ENCODE measurements at regions not wholly inside any gene's neighbourhood (a gene's known extent, or its start where the extent isn't known, plus 50 kb on each side); places are given as distances from the start of the nearest gene placed in this dataset.
"Not testable (repeated sequence)": the region's sequence is repeated elsewhere in the genome, so short reads cannot be mapped to it uniquely, and the experiment has no call there.

DNA sequence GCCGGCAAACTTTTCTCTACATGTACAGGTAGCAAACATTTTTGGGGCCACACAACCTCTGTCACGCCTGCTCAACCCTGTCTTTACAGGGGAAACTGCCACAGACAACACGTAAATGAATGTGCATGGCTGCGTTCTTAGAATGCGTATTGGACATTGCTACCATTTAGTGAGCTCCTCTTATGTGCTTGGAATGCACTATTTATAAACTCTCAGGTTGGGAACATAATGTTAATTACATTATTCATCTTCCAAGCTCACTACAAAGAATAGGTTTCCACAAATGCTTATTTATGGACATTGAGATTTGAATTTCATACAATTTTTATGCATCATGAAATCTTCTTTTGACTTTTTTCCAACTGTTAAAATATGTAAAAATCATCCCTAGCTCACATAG, 92.0 kb upstream of the RPS6KA2 start:
- DNase-seq: no peak

DNA sequence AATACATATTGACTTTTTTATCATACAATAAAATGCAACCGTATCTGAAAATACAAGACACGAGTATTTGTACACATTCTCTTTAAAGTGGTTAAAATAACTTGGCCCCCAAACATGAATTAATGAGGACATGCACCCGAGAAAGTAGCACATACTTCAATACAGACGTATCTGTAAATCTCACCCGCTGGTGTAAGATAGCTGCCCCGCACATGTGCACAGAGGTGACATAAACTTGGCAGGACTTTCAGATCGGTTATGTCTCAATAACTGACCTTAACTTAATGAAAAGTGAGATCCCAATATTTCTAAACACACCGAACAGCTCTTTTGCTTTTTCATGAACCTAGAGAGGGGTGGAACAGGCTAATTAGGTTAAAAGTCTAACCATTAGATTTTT, 91.5 kb upstream of the RPS6KA2 start:
- DNase-seq: no peak

- DNase-seq: no peak
Observed at GRCh38 chr6:166716910-166717617, 90.0 kb upstream of the RPS6KA2 start.

DNA sequence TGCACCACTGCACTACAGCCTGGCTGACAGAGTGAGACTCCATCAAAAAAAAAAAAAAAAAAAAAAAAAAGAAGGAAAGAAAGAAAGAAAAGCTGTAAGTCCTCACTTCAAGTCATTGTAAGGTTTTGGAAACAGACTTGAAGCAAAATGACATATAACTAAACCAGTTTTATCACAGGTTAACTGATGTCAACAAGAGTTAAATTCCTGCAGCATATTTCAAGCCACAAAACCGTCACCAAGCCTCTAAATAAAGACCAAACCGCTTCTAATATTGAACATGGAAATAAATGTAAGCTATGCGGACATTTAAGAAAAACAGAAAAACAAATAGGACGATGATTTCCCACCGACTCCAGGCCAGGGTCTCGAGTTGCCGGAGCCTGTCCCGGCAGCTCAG, 88.9 kb upstream of the RPS6KA2 start:
- no peak for DNase-seq

DNA sequence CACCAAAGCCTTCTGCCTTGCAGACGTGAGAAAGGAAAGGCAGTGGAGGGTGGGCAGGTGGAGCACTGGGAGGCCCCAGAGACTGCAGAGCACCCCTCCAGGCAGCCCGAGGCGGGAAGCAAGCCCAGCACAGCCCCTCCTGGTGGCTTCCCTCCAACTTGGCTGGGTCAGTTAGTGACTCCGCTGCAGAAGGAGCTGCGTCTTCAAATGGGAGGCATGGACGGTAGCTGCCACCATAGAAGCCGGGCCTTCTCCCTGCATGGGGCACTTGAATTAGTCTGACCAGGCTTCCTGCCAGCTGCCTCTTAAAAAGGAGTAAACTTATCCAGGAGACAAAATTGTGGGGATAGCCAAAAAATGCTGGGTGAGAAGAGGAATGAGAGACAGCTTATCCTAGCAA, 88.0 kb upstream of the RPS6KA2 start:
- no peak for DNase-seq

- DNase-seq: no peak
Observed at GRCh38 chr6:166714581-166714980, 87.5 kb upstream of the RPS6KA2 start.

DNA sequence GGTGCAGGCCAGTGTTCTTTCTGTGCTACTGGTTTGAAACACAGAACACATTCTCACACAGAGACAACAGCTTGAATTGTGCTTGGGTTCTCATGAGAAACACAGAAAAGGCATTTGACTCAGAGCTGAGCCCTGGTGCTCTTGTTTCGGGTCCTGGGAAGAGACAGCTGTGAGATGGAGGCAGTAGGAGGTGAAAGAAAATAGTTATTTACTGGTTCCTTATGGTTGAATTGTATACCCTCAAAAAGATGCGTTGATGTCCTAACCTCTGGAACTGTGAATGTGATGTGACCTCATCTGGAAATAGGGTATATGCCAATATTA, 87.1 kb upstream of the RPS6KA2 start:
- DNase-seq: no peak

GRCh38 chr6:166713434-166714186, 86.6 kb upstream of the RPS6KA2 start:
- no peak for DNase-seq

DNA sequence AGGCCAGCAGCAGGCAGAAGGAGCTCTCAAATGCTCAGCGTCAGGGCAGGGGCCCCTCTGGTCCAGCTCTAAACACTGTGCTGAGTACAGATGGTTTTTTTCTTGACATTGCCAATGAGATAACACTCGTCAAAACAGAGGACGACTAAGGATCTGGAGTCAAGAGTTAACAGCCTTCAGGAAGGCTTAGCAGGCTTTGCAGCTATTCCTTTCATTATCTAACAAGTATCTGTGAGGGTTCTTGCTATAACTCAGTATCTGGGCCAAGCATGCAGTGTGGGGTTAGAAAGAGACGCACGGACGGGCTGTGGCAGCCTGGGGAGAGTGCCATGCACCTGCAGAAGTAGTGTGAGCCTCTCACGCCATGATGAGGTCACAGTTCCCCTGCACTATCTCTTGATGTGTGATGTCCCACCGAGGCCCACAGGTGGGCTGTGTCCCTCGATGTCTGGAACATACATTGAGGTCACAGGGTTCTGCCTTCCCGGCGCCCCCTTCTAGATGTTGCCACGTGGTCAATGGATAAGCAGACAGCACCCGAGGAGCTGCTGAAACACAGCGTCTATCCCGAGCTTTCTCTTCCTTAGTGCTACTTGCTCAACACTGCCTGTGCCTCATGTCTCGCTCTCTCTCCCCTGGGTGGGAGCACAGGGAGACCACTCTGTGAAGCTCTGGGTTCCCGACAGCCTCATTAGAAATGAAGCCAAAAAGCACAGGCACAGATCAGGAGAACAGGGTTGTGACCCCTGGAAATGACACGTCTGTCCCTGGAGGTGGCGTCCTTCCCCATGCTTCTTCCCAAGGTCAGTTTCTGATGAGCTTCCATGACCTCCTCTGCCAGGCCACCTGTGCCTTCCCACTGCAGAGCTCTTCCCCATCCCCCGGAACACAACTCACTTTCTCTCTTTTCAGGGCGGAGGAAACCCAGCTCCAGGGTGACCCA, 85.5 kb upstream of the RPS6KA2 start:
- no peak for DNase-seq

DNA sequence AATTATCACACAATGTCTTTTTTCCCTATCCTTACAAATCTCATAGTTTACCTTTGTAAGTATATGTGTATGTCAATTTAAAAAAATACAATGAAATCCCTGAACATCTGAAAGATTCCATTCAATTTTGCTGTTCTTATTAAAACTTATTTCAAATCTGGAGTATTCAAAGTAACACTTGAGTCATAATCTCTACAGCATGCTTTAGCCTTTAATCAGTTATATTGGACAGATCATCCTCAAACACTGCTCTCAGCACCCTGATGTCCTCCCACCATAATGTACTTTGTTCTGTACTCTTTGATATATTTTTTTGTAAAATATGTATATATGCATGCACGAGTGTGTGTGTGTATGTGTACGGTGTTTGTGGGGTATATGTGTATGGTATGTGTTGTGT, 83.0 kb upstream of the RPS6KA2 start:
- DNase-seq: no peak

GRCh38 chr6:166708460-166708859, 81.4 kb upstream of the RPS6KA2 start:
- DNase-seq: no peak

DNA sequence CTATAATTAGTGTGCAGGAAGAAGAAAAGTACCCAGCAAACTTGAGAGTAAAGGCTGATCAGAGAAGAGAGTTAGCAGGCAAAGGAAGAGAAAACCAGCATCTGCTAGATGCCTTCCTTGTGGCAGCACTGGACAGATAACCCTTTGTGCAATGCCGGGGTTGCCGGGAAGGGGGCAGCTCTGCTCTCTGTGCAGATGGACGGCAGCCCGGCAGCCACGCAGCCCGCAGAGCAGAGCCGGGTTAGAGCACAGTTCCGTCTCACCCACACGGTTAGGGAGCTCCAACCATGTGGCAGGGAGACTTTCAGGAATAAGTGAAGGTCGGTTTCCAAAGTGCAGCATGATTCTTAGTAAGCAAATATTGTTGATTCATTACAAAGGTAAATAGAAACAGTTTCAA, 80.0 kb upstream of the RPS6KA2 start:
- DNase-seq: no peak

- DNase-seq: no peak
Observed at GRCh38 chr6:166705069-166705468, 78.0 kb upstream of the RPS6KA2 start.

GRCh38 chr6:166704171-166704570, 77.1 kb upstream of the RPS6KA2 start:
- no peak for DNase-seq

DNA sequence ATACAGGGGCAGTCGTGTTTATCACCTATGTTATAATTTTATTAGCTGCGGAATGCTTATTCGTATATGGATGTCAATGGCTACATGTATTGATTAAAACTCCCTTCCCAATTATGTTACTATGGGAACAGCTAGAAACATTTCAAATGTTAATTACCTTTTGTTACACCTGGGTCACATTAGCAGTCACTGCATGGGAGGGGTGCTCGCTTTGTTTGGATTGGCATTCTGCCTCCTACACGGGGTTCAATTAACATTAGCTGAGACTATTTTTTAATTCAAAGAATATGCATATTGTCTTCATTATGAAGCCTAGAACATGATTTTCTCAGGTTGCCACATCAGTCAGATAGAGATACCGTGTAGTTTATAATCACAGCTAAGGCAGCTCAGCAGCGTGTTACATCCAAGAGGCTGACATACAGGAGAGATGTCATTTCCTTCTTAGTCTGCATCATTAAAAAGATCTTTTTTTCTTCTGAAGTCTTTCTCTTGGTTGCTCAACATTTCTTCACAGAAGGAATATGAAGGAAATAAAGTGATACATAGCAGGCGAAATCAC, 76.2 kb upstream of the RPS6KA2 start:
- DNase-seq: no peak

GRCh38 chr6:166701424-166701823, 74.4 kb upstream of the RPS6KA2 start:
- DNase-seq: not testable (repeated sequence)

DNA sequence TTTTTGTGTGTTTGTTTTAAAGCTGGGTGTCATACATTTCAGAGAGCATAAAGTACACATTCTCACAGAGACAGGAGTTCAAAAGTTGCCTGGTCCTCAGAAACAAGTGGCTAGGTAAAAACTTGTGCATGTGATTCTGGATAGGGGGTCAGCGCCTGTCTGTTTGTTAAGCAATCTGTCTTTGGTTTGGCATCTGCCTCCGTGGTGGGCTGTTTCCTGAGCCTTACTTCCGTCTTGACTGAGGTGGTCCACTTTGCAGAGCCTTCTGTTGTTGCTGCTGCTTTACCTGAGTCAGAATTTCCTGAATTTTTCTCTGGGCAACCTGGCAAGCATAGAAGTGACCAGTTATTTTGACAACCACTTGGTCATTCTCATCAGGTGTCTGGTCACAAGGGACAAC, 73.8 kb upstream of the RPS6KA2 start:
- DNase-seq: not testable (repeated sequence)

GRCh38 chr6:166697113-166697512, 70.1 kb upstream of the RPS6KA2 start:
- no peak for DNase-seq

- DNase-seq: no peak
Observed at GRCh38 chr6:166693880-166694279, 66.8 kb upstream of the RPS6KA2 start.

DNA sequence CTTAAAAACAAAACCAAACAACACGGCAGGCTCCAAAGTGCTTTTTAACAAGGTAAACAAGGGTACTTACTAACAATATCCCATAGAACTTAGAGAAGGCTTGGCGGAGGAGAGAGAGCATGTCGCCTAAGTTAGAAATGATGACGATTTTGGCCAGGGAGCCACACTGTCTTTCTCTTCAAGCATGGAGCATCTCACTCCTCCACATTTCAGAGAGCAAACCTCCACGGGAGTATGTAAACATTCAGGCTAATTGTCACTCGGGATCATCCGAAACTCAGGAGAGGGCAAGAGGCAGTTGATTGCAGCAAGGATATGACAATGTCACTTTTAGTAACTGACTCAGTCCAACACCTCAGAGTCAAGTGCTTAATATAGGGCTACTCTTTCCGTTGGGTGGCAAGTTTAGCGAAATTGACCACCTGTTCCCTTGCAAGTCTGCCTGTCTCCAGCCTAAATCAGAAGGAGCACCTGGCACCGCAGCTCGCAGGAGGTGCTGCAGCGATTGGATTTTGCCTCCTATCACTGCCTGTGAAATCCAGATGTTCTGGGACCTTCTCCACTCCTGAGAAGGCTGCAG, 65.8 kb upstream of the RPS6KA2 start:
- no peak for DNase-seq

GRCh38 chr6:166691746-166692145, 64.7 kb upstream of the RPS6KA2 start:
- no peak for DNase-seq

GRCh38 chr6:166691199-166691598, 64.1 kb upstream of the RPS6KA2 start:
- DNase-seq: no peak

DNA sequence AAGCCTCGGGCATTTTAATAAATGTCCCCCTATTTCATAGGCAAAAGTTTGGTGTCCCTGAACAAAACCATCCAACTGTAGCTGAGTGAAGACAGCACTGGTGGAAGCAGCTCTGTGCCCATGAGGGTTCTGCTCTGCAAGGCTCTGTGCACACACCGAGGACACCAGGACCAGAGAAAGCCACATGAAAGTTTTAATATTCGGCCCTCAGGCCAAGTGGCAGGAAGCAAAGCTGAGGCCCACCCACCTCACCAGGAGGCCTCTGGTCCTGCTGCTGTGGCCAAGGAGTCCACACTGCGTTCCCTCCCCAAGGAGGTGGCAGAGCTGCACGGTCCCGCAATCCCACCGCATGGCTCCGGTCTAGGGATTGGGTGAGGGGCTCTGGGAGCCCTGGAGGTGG, 62.6 kb upstream of the RPS6KA2 start:
- DNase-seq: no peak
